ENCODE measurements at regions not wholly inside any gene's neighbourhood (a gene's known extent, or its start where the extent isn't known, plus 50 kb on each side); places are given as distances from the start of the nearest gene placed in this dataset.

DNA sequence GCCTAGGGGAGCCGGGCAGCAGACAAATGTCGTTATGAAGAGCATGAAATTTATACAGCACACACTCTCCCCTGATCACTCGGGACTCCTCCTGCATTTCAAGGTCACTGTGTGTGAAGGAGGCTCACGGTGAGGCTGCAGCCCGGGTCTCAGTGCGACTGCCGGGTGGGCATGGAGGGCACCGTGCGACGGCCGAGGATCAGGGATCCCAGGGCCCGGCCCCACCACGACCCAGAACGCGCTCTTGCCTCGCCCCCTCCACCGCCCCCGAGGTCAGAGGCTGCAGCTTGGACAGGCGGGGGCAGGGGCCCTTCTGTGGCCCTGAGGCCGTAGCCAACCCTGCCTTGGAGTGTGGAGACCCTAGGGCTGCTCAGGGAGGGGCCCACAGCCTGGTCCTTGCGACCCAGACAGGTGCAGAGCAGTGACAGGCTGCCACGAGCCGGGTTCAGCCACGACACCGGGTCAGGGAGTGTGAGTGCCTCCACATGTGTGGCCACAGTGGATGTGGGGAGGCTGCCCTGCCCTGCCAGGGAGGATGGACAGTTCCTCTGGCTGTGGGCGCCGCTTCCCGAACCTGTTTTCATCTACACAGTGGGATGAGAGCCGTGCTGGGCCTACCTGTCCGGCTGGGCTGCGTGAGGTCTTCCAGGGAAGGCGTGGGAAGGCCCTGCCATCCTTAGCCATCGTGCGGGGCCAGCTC lies 89.3 kb upstream of the NKX1-1 start:
- no peaks in the 10 kb centered on the region for H3K9me2 ChIP-seq (replicated peaks; ENCODE audit: insufficient read depth, low read length)
- no peaks in the 10 kb centered on the region for H3K36me3 ChIP-seq (ENCODE audit: low read length)
- no peaks in the 10 kb centered on the region for H3F3A ChIP-seq (ENCODE audit: insufficient read depth)
- no peaks in the 10 kb centered on the region for H3K9me3 ChIP-seq (ENCODE audit: insufficient read depth, low read length)
- no peak overlapping the region for H3K4me3 ChIP-seq (ENCODE audit: insufficient read depth, low read length, poor library complexity, severe bottlenecking)
- H3K27me3 ChIP-seq (ENCODE audit: low read length) = no peaks in the 10 kb centered on the region
- H4K20me1 ChIP-seq (ENCODE audit: low read depth, low read length) = no peaks in the 10 kb centered on the region
- H3K9ac ChIP-seq (ENCODE audit: low read length) = no peak overlapping the region
- H3K27ac ChIP-seq (ENCODE audit: low read depth, low read length) = no peak overlapping the region
- no peak overlapping the region for H3K4me2 ChIP-seq (ENCODE audit: low read depth, low read length, poor library complexity, severe bottlenecking)
- TF ChIP-seq CTCF (IDR thresholded peaks at IDR 0.05; ENCODE audit: insufficient read depth, low read length, poor library complexity, severe bottlenecking) (no peak), EZH2phosphoT487 (conservative IDR thresholded peaks at IDR 0.05; ENCODE audit: low read length) (no peak)
- H3K79me2 ChIP-seq (ENCODE audit: insufficient read depth, low read length) = no peaks in the 10 kb centered on the region
- no peak overlapping the region for H2AFZ ChIP-seq (ENCODE audit: low read depth, low read length, severe bottlenecking)

DNA sequence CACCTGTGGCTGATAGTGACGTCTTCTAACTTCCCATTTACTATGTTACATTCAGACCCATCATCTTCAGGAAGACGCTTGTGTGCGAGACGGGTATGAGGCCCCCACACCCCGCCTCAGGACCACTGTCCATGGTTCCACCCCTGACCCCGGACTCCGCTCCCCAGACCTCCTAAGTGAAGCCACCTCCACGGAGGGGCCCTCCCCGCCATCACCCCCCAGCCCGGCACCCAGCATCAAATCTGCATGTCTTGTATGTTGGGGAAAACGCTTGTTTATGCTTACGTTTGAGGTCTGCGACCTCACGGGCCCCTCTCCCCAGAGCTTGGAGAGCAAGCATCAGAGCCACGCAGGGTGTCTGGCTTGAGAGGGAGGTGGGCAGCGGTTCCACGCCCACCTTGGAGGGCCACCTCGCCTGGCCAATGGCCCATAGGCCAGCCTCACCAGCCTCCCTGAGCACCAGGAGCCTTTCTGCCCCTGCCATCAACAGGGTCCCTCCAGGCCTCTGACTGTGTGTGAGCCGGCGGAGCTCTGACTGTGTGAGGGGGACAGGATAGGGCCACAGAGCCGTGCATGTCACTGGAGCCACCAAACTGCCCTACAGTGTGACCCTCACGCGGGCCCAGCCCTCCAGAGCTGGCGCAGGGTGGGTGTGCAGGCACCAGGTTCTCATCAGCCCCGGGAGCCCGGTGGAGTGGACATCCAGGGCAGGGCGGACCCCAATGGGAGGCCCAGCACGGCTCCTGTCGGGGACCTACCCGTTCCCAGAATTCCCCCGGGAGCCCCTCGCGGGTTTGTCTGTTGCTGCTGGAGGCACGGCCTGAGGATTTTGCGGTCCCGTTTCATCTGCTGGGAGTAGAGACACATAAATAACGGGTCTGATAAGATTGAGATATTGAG lies 88.4 kb upstream of the NKX1-1 start:
- Histone ChIP-seq H3K9ac (ENCODE audit: low read length) (no peak overlapping the region), H4K20me1 (ENCODE audit: low read depth, low read length) (no peaks in the 10 kb centered on the region), H3K9me2 (replicated peaks; ENCODE audit: insufficient read depth, low read length) (no peaks in the 10 kb centered on the region), H3K36me3 (ENCODE audit: low read length) (no peaks in the 10 kb centered on the region), H3K79me2 (ENCODE audit: insufficient read depth, low read length) (no peaks in the 10 kb centered on the region), H3K27me3 (ENCODE audit: low read length) (no peaks in the 10 kb centered on the region), H3K4me3 (ENCODE audit: insufficient read depth, low read length, poor library complexity, severe bottlenecking) (no peak overlapping the region), H3K9me3 (ENCODE audit: insufficient read depth, low read length) (no peaks in the 10 kb centered on the region), H3K4me2 (ENCODE audit: low read depth, low read length, poor library complexity, severe bottlenecking) (no peak overlapping the region), H3K27ac (ENCODE audit: low read depth, low read length) (no peak overlapping the region), H2AFZ (ENCODE audit: low read depth, low read length, severe bottlenecking) (no peak overlapping the region), H3F3A (ENCODE audit: insufficient read depth) (no peaks in the 10 kb centered on the region)
- TF ChIP-seq EZH2phosphoT487 (conservative IDR thresholded peaks at IDR 0.05; ENCODE audit: low read length) (no peak), CTCF (IDR thresholded peaks at IDR 0.05; ENCODE audit: insufficient read depth, low read length, poor library complexity, severe bottlenecking) (no peak)

- Histone ChIP-seq H4K20me1 (ENCODE audit: low read depth, low read length) (no peaks in the 10 kb centered on the region), H3K9ac (ENCODE audit: low read length) (no peak overlapping the region), H3F3A (ENCODE audit: insufficient read depth) (no peaks in the 10 kb centered on the region), H3K9me2 (replicated peaks; ENCODE audit: insufficient read depth, low read length) (no peaks in the 10 kb centered on the region), H3K4me2 (ENCODE audit: low read depth, low read length, poor library complexity, severe bottlenecking) (no peak overlapping the region), H3K36me3 (ENCODE audit: low read length) (no peaks in the 10 kb centered on the region), H3K27ac (ENCODE audit: low read depth, low read length) (no peak overlapping the region), H3K79me2 (ENCODE audit: insufficient read depth, low read length) (no peaks in the 10 kb centered on the region), H2AFZ (ENCODE audit: low read depth, low read length, severe bottlenecking) (no peak overlapping the region), H3K27me3 (ENCODE audit: low read length) (no peaks in the 10 kb centered on the region), H3K4me3 (ENCODE audit: insufficient read depth, low read length, poor library complexity, severe bottlenecking) (no peak overlapping the region), H3K9me3 (ENCODE audit: insufficient read depth, low read length) (no peaks in the 10 kb centered on the region)
- TF ChIP-seq CTCF (IDR thresholded peaks at IDR 0.05; ENCODE audit: insufficient read depth, low read length, poor library complexity, severe bottlenecking) (no peak), EZH2phosphoT487 (conservative IDR thresholded peaks at IDR 0.05; ENCODE audit: low read length) (no peak)
Observed at GRCh38 chr4:1493540-1494287, 87.5 kb upstream of the NKX1-1 start.
